Muscle layer of duodenum (tissue), 2 donors: ENCODE measurements at regions not wholly inside any gene's neighbourhood (a gene's known extent, or its start where the extent isn't known, plus 50 kb on each side); places are given as distances from the start of the nearest gene placed in this dataset.
"Not testable (repeated sequence)": the region's sequence is repeated elsewhere in the genome, so short reads cannot be mapped to it uniquely, and the experiment has no call there.

ENCODE experiments used
- H3K27ac ChIP-seq: one replicate; pipeline ENCODE4 v1.7.0; 2013; ENCODE audit warnings: mild to moderate bottlenecking, low read length
- H3K27me3 ChIP-seq: one replicate; pipeline ENCODE4 v1.7.0; 2013; ENCODE audit warnings: low read depth, mild to moderate bottlenecking, control low read depth, low read length
- H3K36me3 ChIP-seq, 2 donors: one replicate each; pipeline ENCODE4 v1.7.0; 2013; ENCODE audit warnings: low read length in 2 of 2, control low read depth in 1 of 2, mild to moderate bottlenecking in 1 of 2; ENCODE audit not compliant: insufficient read depth in 2 of 2, control insufficient read depth in 1 of 2
- H3K4me1 ChIP-seq, 2 donors: one replicate each; pipeline ENCODE4 v1.7.0; 2013; ENCODE audit warnings: low read length in 2 of 2, mild to moderate bottlenecking in 2 of 2, control low read depth in 1 of 2, moderate library complexity in 1 of 2; ENCODE audit not compliant: insufficient read depth in 2 of 2, control insufficient read depth in 1 of 2
- H3K4me3 ChIP-seq, 2 donors: one replicate each; pipeline ENCODE4 v1.7.0; 2013; ENCODE audit warnings: low read length in 2 of 2, low read depth in 1 of 2, mild to moderate bottlenecking in 1 of 2
- H3K9me3 ChIP-seq, 2 donors: one replicate each; pipeline ENCODE4 v1.7.0; 2013; ENCODE audit warnings: low read length in 2 of 2, control low read depth in 1 of 2, mild to moderate bottlenecking in 1 of 2; ENCODE audit not compliant: control insufficient read depth in 1 of 2
- donor health status: healthy.

- not testable (repeated sequence) for H3K4me1 ChIP-seq, H3K27me3 ChIP-seq, H3K27ac ChIP-seq, H3K9me3 ChIP-seq, H3K36me3 ChIP-seq, H3K4me3 ChIP-seq
Observed at GRCh38 chr9:31443630-31444457, 940.6 kb upstream of the ACO1 start.

GRCh38 chr9:31445357-31445756 is 939.1 kb upstream of the ACO1 start:
- Histone ChIP-seq H3K9me3 (no peaks in the 10 kb centered on the region), H3K4me1 (no peaks in the 10 kb centered on the region), H3K27me3 (no peaks in the 10 kb centered on the region), H3K27ac (no peak overlapping the region), H3K4me3 (no peak overlapping the region), H3K36me3 (no peaks in the 10 kb centered on the region)

- H3K4me1 ChIP-seq: no peaks in the 10 kb centered on the region
Observed at GRCh38 chr9:31445960-31446359, 938.5 kb upstream of the ACO1 start.

GRCh38 chr9:31467075-31467474 is 917.4 kb upstream of the ACO1 start:
- H3K9me3 ChIP-seq: no peaks in the 10 kb centered on the region
- no peak overlapping the region for H3K4me3 ChIP-seq
- H3K27me3 ChIP-seq: no peaks in the 10 kb centered on the region
- H3K36me3 ChIP-seq: no peaks in the 10 kb centered on the region
- H3K4me1 ChIP-seq: no peaks in the 10 kb centered on the region
- H3K27ac ChIP-seq: no peak overlapping the region

More at GRCh38 chr9:31445960-31446359, 938.5 kb upstream of the ACO1 start:
- Histone ChIP-seq H3K27me3 (no peaks in the 10 kb centered on the region), H3K9me3 (no peaks in the 10 kb centered on the region), H3K36me3 (no peaks in the 10 kb centered on the region), H3K4me3 (no peak overlapping the region), H3K27ac (no peak overlapping the region)

- Histone ChIP-seq H3K27me3 (no peaks in the 10 kb centered on the region), H3K4me1 (no peaks in the 10 kb centered on the region), H3K9me3 (no peaks in the 10 kb centered on the region), H3K4me3 (no peak overlapping the region), H3K36me3 (no peaks in the 10 kb centered on the region), H3K27ac (no peak overlapping the region)
Observed at GRCh38 chr9:31470051-31470450, 914.4 kb upstream of the ACO1 start.

- Histone ChIP-seq H3K27me3 (no peaks in the 10 kb centered on the region), H3K4me3 (no peak overlapping the region), H3K36me3 (no peaks in the 10 kb centered on the region), H3K4me1 (no peaks in the 10 kb centered on the region), H3K27ac (no peak overlapping the region), H3K9me3 (no peaks in the 10 kb centered on the region)
Observed at GRCh38 chr9:31471010-31471409, 913.4 kb upstream of the ACO1 start.

GRCh38 chr9:31486630-31487029 is 897.8 kb upstream of the ACO1 start:
- Histone ChIP-seq H3K4me3 (no peak overlapping the region), H3K27me3 (no peaks in the 10 kb centered on the region), H3K4me1 (no peaks in the 10 kb centered on the region), H3K27ac (no peak overlapping the region), H3K9me3 (no peaks in the 10 kb centered on the region), H3K36me3 (no peaks in the 10 kb centered on the region)

- no peaks in the 10 kb centered on the region for H3K36me3 ChIP-seq
- no peaks in the 10 kb centered on the region for H3K27me3 ChIP-seq
- no peaks in the 10 kb centered on the region for H3K4me1 ChIP-seq
- no peak overlapping the region for H3K27ac ChIP-seq
- H3K9me3 ChIP-seq: no peaks in the 10 kb centered on the region
- no peak overlapping the region for H3K4me3 ChIP-seq
Observed at GRCh38 chr9:31490551-31491106, 893.8 kb upstream of the ACO1 start.

- Histone ChIP-seq H3K4me3 (no peak overlapping the region), H3K36me3 (no peaks in the 10 kb centered on the region), H3K4me1 (no peaks in the 10 kb centered on the region), H3K27ac (no peak overlapping the region), H3K27me3 (no peaks in the 10 kb centered on the region), H3K9me3 (peaks cover 0 to 6% of the 10 kb centered on the region in 2 donors)
Observed at GRCh38 chr9:31492229-31492628, 892.2 kb upstream of the ACO1 start.

- Histone ChIP-seq H3K4me1 (no peaks in the 10 kb centered on the region), H3K27me3 (no peaks in the 10 kb centered on the region), H3K27ac (no peak overlapping the region), H3K4me3 (no peak overlapping the region), H3K9me3 (peaks cover 0 to 6% of the 10 kb centered on the region in 2 donors), H3K36me3 (no peaks in the 10 kb centered on the region)
Observed at GRCh38 chr9:31500422-31500821, 884.0 kb upstream of the ACO1 start.

GRCh38 chr9:31519011-31519410 is 865.4 kb upstream of the ACO1 start:
- no peak overlapping the region for H3K27ac ChIP-seq
- H3K9me3 ChIP-seq: no peaks in the 10 kb centered on the region
- H3K36me3 ChIP-seq: no peaks in the 10 kb centered on the region
- H3K27me3 ChIP-seq: no peaks in the 10 kb centered on the region
- no peak overlapping the region for H3K4me3 ChIP-seq
- no peaks in the 10 kb centered on the region for H3K4me1 ChIP-seq

- H3K4me1 ChIP-seq: no peaks in the 10 kb centered on the region
- no peaks in the 10 kb centered on the region for H3K9me3 ChIP-seq
- no peak overlapping the region for H3K27ac ChIP-seq
- H3K27me3 ChIP-seq: no peaks in the 10 kb centered on the region
- no peak overlapping the region for H3K4me3 ChIP-seq
- no peaks in the 10 kb centered on the region for H3K36me3 ChIP-seq
Observed at GRCh38 chr9:31519424-31519823, 865.0 kb upstream of the ACO1 start.
